IMR-90 (cell line): ENCODE measurements at regions not wholly inside any gene's neighbourhood (a gene's known extent, or its start where the extent isn't known, plus 50 kb on each side); places are given as distances from the start of the nearest gene placed in this dataset.

ENCODE experiments used
- ATAC-seq: fragments of 200-7000 bp; cut with Tn5 transposase; 2 replicates; pipeline ENCODE4 v1.9.1; 2020; ENCODE audit warnings: low read depth, mild to moderate bottlenecking, moderate library complexity
- BruUV-seq: library from RNA; stranded (reverse); fragments of 400-500 nt; replicated peaks from 2 replicates; lab custom pipeline; 2021; lab: Mats Ljungman, UMichigan
- CTCF ChIA-PET: fragments of 300-600 bp; formaldehyde crosslinking; extraction: SDS; loops from one replicate; lab custom pipeline; 2021; ENCODE audit warnings: antibody characterized with exemption; lab: Yijun Ruan, JAX
- POLR2A ChIA-PET: fragments of 300-600 bp; sonication (Branson Sonifier 250); formaldehyde crosslinking; loops from one replicate; lab custom pipeline; 2022; ENCODE audit warnings: antibody characterized with exemption; ENCODE audit not compliant: unreplicated experiment; lab: Charles Lee
- DNase-seq: peaks from one replicate; pipeline ENCODE4 v3.0.0; 2013
- H2AFZ ChIP-seq: replicated peaks from 2 replicates; pipeline ENCODE3; 2013; ENCODE audit warnings: low read length, mild to moderate bottlenecking; ENCODE audit not compliant: poor library complexity
- H2AK5ac ChIP-seq: 2 replicates; pipeline ENCODE4 v1.6.1; 2013; ENCODE audit warnings: low read depth, low read length, inconsistent platforms
- H2AK9ac ChIP-seq: replicated peaks from 2 replicates; pipeline ENCODE3; 2013; ENCODE audit warnings: mild to moderate bottlenecking, low read depth, low read length, moderate library complexity; ENCODE audit not compliant: poor library complexity
- H2BK120ac ChIP-seq: 2 replicates; pipeline ENCODE4 v1.6.1; 2013; ENCODE audit warnings: low read depth, low read length, inconsistent platforms
- H2BK15ac ChIP-seq: 3 replicates; pipeline ENCODE4 v1.6.1; 2013; ENCODE audit warnings: low read depth, low read length, inconsistent platforms
- H2BK20ac ChIP-seq: 2 replicates; pipeline ENCODE4 v1.6.1; 2013; ENCODE audit warnings: low read depth, mild to moderate bottlenecking, inconsistent platforms, low read length, moderate library complexity
- H2BK5ac ChIP-seq: 2 replicates; pipeline ENCODE4 v1.6.1; 2013; ENCODE audit warnings: mild to moderate bottlenecking, low read depth, low read length, inconsistent platforms; ENCODE audit not compliant: poor library complexity, severe bottlenecking
- H3K14ac ChIP-seq: replicated peaks from 2 replicates; pipeline ENCODE4 v1.6.1; 2013; ENCODE audit warnings: low read depth, low read length, inconsistent platforms
- H3K18ac ChIP-seq: 2 replicates; pipeline ENCODE4 v1.6.1; 2013; ENCODE audit warnings: low read depth, low read length, control low read depth
- H3K23ac ChIP-seq: 2 replicates; pipeline ENCODE4 v1.6.1; 2013; ENCODE audit warnings: low read depth, low read length, inconsistent platforms
- H3K27ac ChIP-seq: 2 replicates; pipeline ENCODE4 v1.5.1; 2013; ENCODE audit warnings: mild to moderate bottlenecking, control low read depth, low read length; ENCODE audit not compliant: insufficient read depth
- H3K27me3 ChIP-seq: 2 replicates; pipeline ENCODE4 v1.6.1; 2013; ENCODE audit warnings: low read length; ENCODE audit not compliant: control insufficient read depth, insufficient read depth
- H3K36me3 ChIP-seq: 2 replicates; pipeline ENCODE4 v1.6.1; 2013; ENCODE audit warnings: low read length, mixed read lengths; ENCODE audit not compliant: control insufficient read depth, insufficient read depth
- H3K4ac ChIP-seq: 2 replicates; pipeline ENCODE4 v1.6.1; 2013; ENCODE audit warnings: low read depth, low read length, inconsistent platforms
- H3K4me1 ChIP-seq: 2 replicates; pipeline ENCODE4 v1.6.1; 2013; ENCODE audit warnings: low read length, mixed read lengths; ENCODE audit not compliant: control insufficient read depth, insufficient read depth
- H3K4me2 ChIP-seq: 2 replicates; pipeline ENCODE4 v1.6.1; 2013; ENCODE audit warnings: low read depth, mild to moderate bottlenecking, control low read depth, low read length, moderate library complexity
- H3K4me3 ChIP-seq: 2 replicates; pipeline ENCODE4 v1.5.1; 2013; ENCODE audit warnings: low read depth, mild to moderate bottlenecking, control low read depth, low read length, moderate library complexity; ENCODE audit not compliant: insufficient read depth
- H3K56ac ChIP-seq: 2 replicates; pipeline ENCODE4 v1.6.1; 2013; ENCODE audit warnings: low read length, inconsistent platforms; ENCODE audit not compliant: insufficient read depth; ENCODE audit errors: extremely low read depth
- H3K79me1 ChIP-seq, 2 experiments: 2 replicates each; pipeline ENCODE4 v1.6.1; 2013; ENCODE audit warnings: low read length in 2 of 2, inconsistent platforms in 1 of 2, low read depth in 1 of 2
- H3K9ac ChIP-seq: 2 replicates; pipeline ENCODE4 v1.6.1; 2013; ENCODE audit warnings: low read depth, low read length, control low read depth
- H3K9me1 ChIP-seq: 2 replicates; pipeline ENCODE4 v1.6.1; 2013; ENCODE audit warnings: low read length, inconsistent platforms; ENCODE audit not compliant: insufficient read depth
- H3K9me3 ChIP-seq: 2 replicates; pipeline ENCODE4 v1.6.1; 2013; ENCODE audit warnings: low read length; ENCODE audit not compliant: control insufficient read depth, insufficient read depth
- H4K20me1 ChIP-seq: 2 replicates; pipeline ENCODE4 v1.6.1; 2013; ENCODE audit warnings: low read length, inconsistent platforms; ENCODE audit not compliant: insufficient read depth
- H4K5ac ChIP-seq: 2 replicates; pipeline ENCODE4 v1.6.1; 2013; ENCODE audit warnings: mild to moderate bottlenecking, low read depth, low read length, control low read depth
- H4K8ac ChIP-seq, 2 experiments: 2 replicates each; pipeline ENCODE4 v1.6.1; 2013; ENCODE audit warnings: low read depth in 2 of 2, low read length in 2 of 2, control low read depth in 1 of 2, inconsistent platforms in 1 of 2
- H4K91ac ChIP-seq: 2 replicates; pipeline ENCODE4 v1.6.1; 2013; ENCODE audit warnings: low read depth, low read length, inconsistent platforms; ENCODE audit not compliant: insufficient read depth
- CEBPB ChIP-seq: IDR thresholded peaks from 2 replicates; pipeline ENCODE4 v1.6.1; 2012; ENCODE audit warnings: low read depth, low read length, improper control_type of control experiment
- CHD1 ChIP-seq: IDR thresholded peaks from 2 replicates; pipeline ENCODE4 v1.6.1; 2012; ENCODE audit warnings: low read depth, low read length, improper control_type of control experiment
- CTCF ChIP-seq: conservative IDR thresholded peaks from 2 replicates; pipeline ENCODE4 v1.5.1; 2012; ENCODE audit warnings: mild to moderate bottlenecking, low read depth, low read length, improper control_type of control experiment
- ELK1 ChIP-seq: fragments of 150-350 bp; IDR thresholded peaks from 2 replicates; pipeline ENCODE4 v1.6.1; 2016; ENCODE audit warnings: low read depth, mild to moderate bottlenecking, low read length, moderate library complexity, borderline replicate concordance
- FOS ChIP-seq: fragments of 150-350 bp; IDR thresholded peaks from 2 replicates; pipeline ENCODE4 v1.6.1; 2016; ENCODE audit warnings: low read depth, low read length
- POLR2A ChIP-seq: IDR thresholded peaks from 2 replicates; pipeline ENCODE4 v1.6.1; 2012; ENCODE audit warnings: mild to moderate bottlenecking, low read depth, low read length
- RAD21 ChIP-seq: IDR thresholded peaks from 2 replicates; pipeline ENCODE4 v1.6.1; 2012; ENCODE audit warnings: low read length, improper control_type of control experiment
- RFX5 ChIP-seq: IDR thresholded peaks from 2 replicates; pipeline ENCODE4 v1.8.0; 2012; ENCODE audit warnings: low read depth, mild to moderate bottlenecking, low read length, moderate library complexity
- WGBS, 2 experiments: methylation state at CpG; one replicate each; pipeline versions ENCODE4 v1.1.5 to v1.1.7; 2013; ENCODE audit warnings: missing lambda C conversion rate in 2 of 2; ENCODE audit not compliant: insufficient read length in 1 of 2; ENCODE audit errors: extremely low coverage in 2 of 2; 5-methylcytosine and 5-hydroxymethylcytosine counted together
- dilution Hi-C: fragments of 300-500 bp; cut with HindIII; formaldehyde crosslinking; loops from one replicate; pipeline ENCODE4 v1.14.3; 2018; ENCODE audit warnings: low sequenced_read_pairs; ENCODE audit not compliant: unreplicated experiment
- in situ Hi-C: fragments of 300-500 bp; cut with MboI; formaldehyde crosslinking; loops from 3 replicates; pipeline ENCODE4 v1.14.3; 2019; ENCODE audit warnings: low sequenced_read_pairs, inconsistent platforms, mixed read lengths
- intact Hi-C: fragments of 100-400 bp; cut with micrococcal nuclease; formaldehyde crosslinking; loops from 2 replicates; pipeline ENCODE4 v1.10.0; 2022

GRCh38 chr6:140546640-140547039 is 1172.2 kb upstream of the CITED2 start:
- no peak overlapping the region for H3K14ac ChIP-seq
- H2AK9ac ChIP-seq: no peak overlapping the region
- peak overlapping the region; percentile 68; the same call in 1 of the 2 replicates for H2BK120ac ChIP-seq
- H3K56ac ChIP-seq: no peak overlapping the region
- H3K4me2 ChIP-seq: peak overlapping the region; percentile 44; the same call in 1 of the 2 replicates
- no peaks in the 10 kb centered on the region for H3K9me3 ChIP-seq
- WGBS, 2 experiments: no CpG with 5 or more reads among the region's 3 CpGs
- intact Hi-C loops (no loop called here), in situ Hi-C loops (no loop called here), dilution Hi-C loops (no loop called here)
- DNase-seq (peak; percentile 58), ATAC-seq (peak; percentile 37)
- H2BK15ac ChIP-seq: 0 out of 3 replicates have a peak overlapping the region, but pooled peaks have one; percentile 19
- TF ChIP-seq RFX5 (no peak), CEBPB (no peak), CTCF (no peak), CHD1 (no peak), ELK1 (no peak), POLR2A (no peak), FOS (0 out of 2 replicates have a peak, but pooled peaks have one; percentile 8), RAD21 (no peak)
- no peak overlapping the region for H4K8ac ChIP-seq
- no peaks in the 10 kb centered on the region for H3K27me3 ChIP-seq
- no TSS peak for BruUV-seq
- H2AK5ac ChIP-seq: no peak overlapping the region
- no peak overlapping the region for H3K9ac ChIP-seq
- no peak overlapping the region for H4K91ac ChIP-seq
- POLR2A ChIA-PET: no interaction called here
- CTCF ChIA-PET: no interaction called here
- no peaks in the 10 kb centered on the region for H3K79me1 ChIP-seq
- H4K5ac ChIP-seq: no peak overlapping the region
- peak overlapping the region; percentile 69; the same call in 1 of the 2 replicates for H3K18ac ChIP-seq
- no peak overlapping the region for H3K4ac ChIP-seq
- no peaks in the 10 kb centered on the region for H3K9me1 ChIP-seq
- peak overlapping the region; percentile 82 for H2BK5ac ChIP-seq
- H3K4me1 ChIP-seq: no peaks in the 10 kb centered on the region; the same call in 1 of the 2 replicates
- H3K4me3 ChIP-seq: no peak overlapping the region
- H3K36me3 ChIP-seq: no peaks in the 10 kb centered on the region
- H3K27ac ChIP-seq: no peak overlapping the region
- H3K23ac ChIP-seq: no peak overlapping the region
- no peak overlapping the region for H2AFZ ChIP-seq
- H2BK20ac ChIP-seq: no peak overlapping the region; the same call in 1 of the 2 replicates
- no peaks in the 10 kb centered on the region for H4K20me1 ChIP-seq
